H1 (cell line): ENCODE measurements at regions not wholly inside any gene's neighbourhood (a gene's known extent, or its start where the extent isn't known, plus 50 kb on each side); places are given as distances from the start of the nearest gene placed in this dataset.

ENCODE experiments used
- CTCF ChIA-PET: fragments of 300-600 bp; sonication (Branson Sonifier 250); formaldehyde crosslinking; loops from one replicate; lab custom pipeline; 2021; ENCODE audit not compliant: partially characterized antibody; lab: Charles Lee
- POLR2A ChIA-PET: fragments of 300-600 bp; sonication (Branson Sonifier 250); formaldehyde crosslinking; loops from one replicate; lab custom pipeline; 2021; ENCODE audit warnings: inconsistent platforms; ENCODE audit not compliant: partially characterized antibody; lab: Charles Lee
- DNase-seq, 2 experiments: peaks; one replicate each; pipeline versions ENCODE4 v3.0.0 to v3.0.0-alpha.2; 2010 to 2022; ENCODE audit warnings: low spot score in 2 of 2, low read depth in 1 of 2, mixed read lengths in 1 of 2
- FAIRE-seq: peaks from 2 replicates; lab custom pipeline; 2011; peaks lifted over from hg19 to GRCh38; lab: Jason Lieb, UNC
- H2AFZ ChIP-seq: 2 replicates; pipeline ENCODE4 v1.8.1; 2012; ENCODE audit warnings: low read length, inconsistent platforms
- H2AK5ac ChIP-seq: 2 replicates; pipeline ENCODE4 v1.6.1; 2013; ENCODE audit warnings: low read depth, low read length
- H2BK120ac ChIP-seq: replicated peaks from 2 replicates; pipeline ENCODE3; 2013; ENCODE audit warnings: low read depth, low read length, inconsistent platforms
- H2BK12ac ChIP-seq: 2 replicates; pipeline ENCODE4 v1.6.1; 2013; ENCODE audit warnings: low read depth, low read length
- H2BK15ac ChIP-seq: 2 replicates; pipeline ENCODE4 v1.6.1; 2013; ENCODE audit warnings: low read length
- H2BK20ac ChIP-seq: 2 replicates; pipeline ENCODE4 v1.6.1; 2013; ENCODE audit warnings: low read length
- H2BK5ac ChIP-seq: 2 replicates; pipeline ENCODE4 v1.6.1; 2013; ENCODE audit warnings: low read depth, low read length
- H3K14ac ChIP-seq: 2 replicates; pipeline ENCODE4 v1.6.1; 2013; ENCODE audit warnings: inconsistent platforms; ENCODE audit not compliant: insufficient read length
- H3K18ac ChIP-seq: 2 replicates; pipeline ENCODE4 v1.6.1; 2013; ENCODE audit warnings: low read length; ENCODE audit errors: extremely low read depth
- H3K23ac ChIP-seq: 2 replicates; pipeline ENCODE4 v1.6.1; 2013; ENCODE audit warnings: inconsistent platforms; ENCODE audit not compliant: insufficient read length
- H3K23me2 ChIP-seq: 2 replicates; pipeline ENCODE4 v1.6.1; 2013; ENCODE audit warnings: low read depth, low read length
- H3K27ac ChIP-seq: 2 replicates; pipeline ENCODE4 v1.6.1; 2011; ENCODE audit warnings: low read depth, low read length, inconsistent platforms
- H3K27me3 ChIP-seq, 4 experiments: replicated peaks in 1 of 4; 1 replicate in 1 of 4; 2 replicates in 3 of 4; pipeline versions ENCODE4 v1.6.1 to v1.8.1; 2011 to 2013; ENCODE audit warnings: low read length in 3 of 4, mild to moderate bottlenecking in 3 of 4, inconsistent platforms in 2 of 4, mixed read lengths in 2 of 4, moderate library complexity in 1 of 4; ENCODE audit not compliant: control insufficient read depth in 3 of 4, insufficient read depth in 3 of 4; ENCODE audit errors: extremely low read depth in 1 of 4
- H3K36me3 ChIP-seq, 4 experiments: 2 replicates each; pipeline versions ENCODE4 v1.6.1 to v1.8.1; 2011 to 2013; ENCODE audit warnings: mild to moderate bottlenecking in 4 of 4, low read length in 3 of 4, moderate library complexity in 2 of 4, control low read depth in 1 of 4, inconsistent platforms in 1 of 4; ENCODE audit not compliant: insufficient read depth in 4 of 4, control insufficient read depth in 2 of 4
- H3K4ac ChIP-seq: replicated peaks from 2 replicates; pipeline ENCODE3; 2013; ENCODE audit warnings: low read length, low read depth, mixed read lengths, inconsistent platforms; ENCODE audit not compliant: insufficient read length
- H3K4me1 ChIP-seq, 4 experiments: replicated peaks in 1 of 4; 1 replicate in 1 of 4; 2 replicates in 3 of 4; pipeline versions ENCODE4 v1.6.1 to v1.8.1; 2011 to 2013; ENCODE audit warnings: low read length in 3 of 4, inconsistent platforms in 2 of 4, mixed read lengths in 1 of 4; ENCODE audit not compliant: insufficient read depth in 4 of 4, control insufficient read depth in 3 of 4
- H3K4me2 ChIP-seq, 2 experiments: 2 replicates each; pipeline versions ENCODE4 v1.6.1 to v1.8.1; 2011 to 2013; ENCODE audit warnings: low read depth in 2 of 2, low read length in 2 of 2, control low read depth in 1 of 2, inconsistent platforms in 1 of 2, mild to moderate bottlenecking in 1 of 2; ENCODE audit not compliant: insufficient read depth in 1 of 2
- H3K4me3 ChIP-seq, 4 experiments: fragments of 200-600, 300-600 bp in 1 of 4; sonication (generic), shearing (Covaris generic), sonication (Bioruptor Twin) in 1 of 4; 2 replicates each; pipeline versions ENCODE4 v1.5.1 to v1.8.1; 2011 to 2016; ENCODE audit warnings: low read length in 4 of 4, low read depth in 3 of 4, control low read depth in 2 of 4, inconsistent platforms in 2 of 4, mild to moderate bottlenecking in 2 of 4, mixed read lengths in 1 of 4, moderate library complexity in 1 of 4; ENCODE audit not compliant: insufficient read depth in 2 of 4; ENCODE audit errors: extremely low read depth in 1 of 4
- H3K56ac ChIP-seq: replicated peaks from 2 replicates; pipeline ENCODE3; 2013; ENCODE audit warnings: low read depth, mild to moderate bottlenecking, mixed read lengths, low read length, inconsistent platforms; ENCODE audit not compliant: insufficient read length
- H3K79me1 ChIP-seq: 2 replicates; pipeline ENCODE4 v1.6.1; 2013; ENCODE audit warnings: low read depth, low read length, control low read depth
- H3K79me2 ChIP-seq, 2 experiments: 2 replicates each; pipeline versions ENCODE4 v1.6.1 to v1.8.1; 2012 to 2013; ENCODE audit warnings: low read length in 2 of 2, mild to moderate bottlenecking in 2 of 2, inconsistent platforms in 1 of 2; ENCODE audit not compliant: insufficient read depth in 2 of 2, control insufficient read depth in 1 of 2
- H3K9ac ChIP-seq, 4 experiments: replicated peaks in 1 of 4; 1 replicate in 1 of 4; 2 replicates in 3 of 4; pipeline versions ENCODE4 v1.6.1 to v1.8.1; 2011 to 2013; ENCODE audit warnings: low read depth in 3 of 4, low read length in 3 of 4, control low read depth in 2 of 4, mild to moderate bottlenecking in 2 of 4, moderate library complexity in 2 of 4, inconsistent platforms in 1 of 4; ENCODE audit errors: extremely low read depth in 1 of 4
- H3K9me3 ChIP-seq, 2 experiments: 2 replicates each; pipeline versions ENCODE4 v1.6.1 to v1.8.1; 2012 to 2013; ENCODE audit warnings: mild to moderate bottlenecking in 2 of 2, moderate library complexity in 2 of 2, control low read depth in 1 of 2, inconsistent platforms in 1 of 2, low read depth in 1 of 2, low read length in 1 of 2, mixed read lengths in 1 of 2; ENCODE audit not compliant: insufficient read depth in 2 of 2
- H4K20me1 ChIP-seq, 2 experiments: replicated peaks in 1 of 2; 2 replicates each; pipeline versions ENCODE3 to v1.8.1; 2011 to 2013; ENCODE audit warnings: inconsistent platforms in 2 of 2, low read length in 2 of 2, mild to moderate bottlenecking in 1 of 2; ENCODE audit not compliant: insufficient read depth in 2 of 2, control insufficient read depth in 1 of 2
- H4K5ac ChIP-seq: 2 replicates; pipeline ENCODE4 v1.6.1; 2013; ENCODE audit warnings: low read length, low read depth, mixed read lengths, inconsistent platforms; ENCODE audit not compliant: insufficient read length
- H4K8ac ChIP-seq: 2 replicates; pipeline ENCODE4 v1.8.0; 2013; ENCODE audit warnings: mild to moderate bottlenecking, moderate library complexity, low read length, inconsistent platforms; ENCODE audit not compliant: insufficient read depth; ENCODE audit errors: extremely low read depth
- H4K91ac ChIP-seq: replicated peaks from 2 replicates; pipeline ENCODE3; 2013; ENCODE audit warnings: low read length, mixed read lengths, inconsistent platforms; ENCODE audit not compliant: insufficient read length
- NRF1 ChIP-seq: IDR thresholded peaks from 2 replicates; pipeline ENCODE4 v1.6.1; 2011; ENCODE audit warnings: mild to moderate bottlenecking, low read depth, low read length, improper control_type of control experiment
- RAD21 ChIP-seq, 2 experiments: IDR thresholded peaks in 1 of 2; conservative IDR thresholded peaks in 1 of 2; 2 replicates each; pipeline ENCODE4 v1.6.1; 2011; ENCODE audit warnings: low read depth in 2 of 2, low read length in 2 of 2, improper control_type of control experiment in 1 of 2, inconsistent platforms in 1 of 2, mild to moderate bottlenecking in 1 of 2, moderate library complexity in 1 of 2
- RBBP5 ChIP-seq: IDR thresholded peaks from 2 replicates; pipeline ENCODE4 v1.7.1; 2012; ENCODE audit warnings: low read depth, mild to moderate bottlenecking, inconsistent platforms, low read length, moderate library complexity, borderline replicate concordance
- SAP30 ChIP-seq: fragments of 300-600 bp; sonication (generic); IDR thresholded peaks from 2 replicates; pipeline ENCODE4 v1.7.1; 2012; ENCODE audit warnings: low read length, moderate library complexity, mild to moderate bottlenecking, inconsistent platforms; ENCODE audit not compliant: insufficient read depth, insufficient replicate concordance
- WGBS, 2 experiments: shearing (Covaris generic) in 1 of 2; methylation state at CpG; one replicate each; pipeline versions ENCODE4 v1.1.6 to v1.1.7; 2013 to 2015; ENCODE audit warnings: low lambda C conversion rate in 2 of 2, mixed read lengths in 2 of 2, inconsistent platforms in 1 of 2, low coverage in 1 of 2, missing lambda C conversion rate in 1 of 2; ENCODE audit not compliant: insufficient replicate concordance in 2 of 2, insufficient coverage in 1 of 2, insufficient read length in 1 of 2; ENCODE audit errors: extremely low coverage in 1 of 2, missing lambda C conversion rate in 1 of 2; 5-methylcytosine and 5-hydroxymethylcytosine counted together

DNA sequence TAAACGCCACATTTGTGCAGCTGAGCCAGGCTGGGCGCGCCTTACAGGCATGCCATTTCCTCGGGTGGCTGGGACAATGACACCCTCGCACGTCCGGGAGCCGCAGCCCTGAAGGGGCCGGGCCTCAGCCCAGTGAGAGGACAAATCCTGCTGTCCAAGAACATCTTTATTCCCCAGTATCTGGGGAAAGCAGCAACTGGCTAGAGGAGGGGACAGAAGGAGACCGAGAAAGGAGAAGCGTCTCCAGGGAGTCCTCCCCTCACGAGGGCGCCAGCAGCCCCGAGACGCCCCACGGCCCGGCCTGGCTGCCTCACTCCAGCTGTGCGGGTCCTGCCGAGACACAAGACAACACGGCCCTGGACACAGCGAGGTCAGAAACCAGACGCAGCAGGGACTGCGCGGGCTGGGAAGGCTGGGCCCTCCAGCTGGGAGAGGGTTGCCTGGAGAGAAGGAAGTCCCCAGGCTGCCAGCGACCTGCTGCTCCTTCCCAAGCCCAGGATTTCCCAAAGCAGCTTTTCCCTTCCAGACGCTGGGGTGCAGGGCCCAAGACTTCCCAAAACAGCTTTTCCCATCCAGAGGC, 130.2 kb downstream of the CHSY1 start:
- Histone ChIP-seq H3K4me2 (no peak overlapping the region), H2AFZ (peak overlapping the region; percentile 15; the same call in 1 of the 2 replicates), H3K27me3 (no peaks in the 10 kb centered on the region), H3K27ac (no peak overlapping the region), H3K14ac (no peak overlapping the region), H3K56ac (no peak overlapping the region), H2BK120ac (no peak overlapping the region), H3K4me3 (no peak overlapping the region), H4K5ac (no peak overlapping the region), H2AK5ac (no peak overlapping the region), H3K4ac (no peak overlapping the region), H4K8ac (0 out of 2 replicates have a peak overlapping the region, but pooled peaks have one; percentile 46), H2BK5ac (peak overlapping the region; percentile 4; the same call in 1 of the 2 replicates), H3K9ac (no peak overlapping the region), H3K23ac (no peak overlapping the region), H3K79me1 (no peaks in the 10 kb centered on the region), H2BK20ac (no peak overlapping the region), H3K9me3 (no peaks in the 10 kb centered on the region), H3K18ac (peak overlapping the region; percentile 68; the same call in 1 of the 2 replicates), H3K36me3 (no peaks in the 10 kb centered on the region), H4K91ac (peak overlapping the region; percentile 22), H3K4me1 (peaks cover 0 to 12% (median 8%) of the 10 kb centered on the region in 4 experiments; a peak in 5 of 7 replicates), H3K79me2 (no peaks in the 10 kb centered on the region), H4K20me1 (no peaks in the 10 kb centered on the region), H2BK15ac (peak overlapping the region; percentile 3; the same call in 1 of the 2 replicates), H2BK12ac (peak overlapping the region; percentile 75; the same call in 1 of the 2 replicates), H3K23me2 (no peaks in the 10 kb centered on the region)
- FAIRE-seq (no peak), DNase-seq (peak in 1 of 2 experiments; percentile 78)
- ChIA-PET CTCF (interaction anchor here (0.6 to 4.0 kb wide), 27 partner anchors 9 to 206 kb away, joined by 3 to 14 read pairs (median 4); partner anchors contain the start of gene CHSY1), POLR2A (interaction anchor here (0.6 to 1.9 kb wide), 2 partner anchors 10 to 146 kb away, joined by 4 read pairs; no protein-coding TSS in a partner anchor)
- 64% methylated on average over 21 of the region's 26 CpGs; no CpG with 5 or more reads in 1 of the 2 experiments for WGBS, 2 experiments
- no peak for TF ChIP-seq SAP30
- TF ChIP-seq RAD21 (IDR thresholded peaks at IDR 0.05 in 1 of 2, conservative IDR thresholded peaks at IDR 0.05 in 1 of 2; ENCODE audit: low read depth in 2 of 2, low read length in 2 of 2), result peak; percentile 38 to 49
- TF ChIP-seq RBBP5, result no peak
- TF ChIP-seq NRF1, result no peak
